ENCODE measurements at regions not wholly inside any gene's neighbourhood (a gene's known extent, or its start where the extent isn't known, plus 50 kb on each side); places are given as distances from the start of the nearest gene placed in this dataset.

DNA sequence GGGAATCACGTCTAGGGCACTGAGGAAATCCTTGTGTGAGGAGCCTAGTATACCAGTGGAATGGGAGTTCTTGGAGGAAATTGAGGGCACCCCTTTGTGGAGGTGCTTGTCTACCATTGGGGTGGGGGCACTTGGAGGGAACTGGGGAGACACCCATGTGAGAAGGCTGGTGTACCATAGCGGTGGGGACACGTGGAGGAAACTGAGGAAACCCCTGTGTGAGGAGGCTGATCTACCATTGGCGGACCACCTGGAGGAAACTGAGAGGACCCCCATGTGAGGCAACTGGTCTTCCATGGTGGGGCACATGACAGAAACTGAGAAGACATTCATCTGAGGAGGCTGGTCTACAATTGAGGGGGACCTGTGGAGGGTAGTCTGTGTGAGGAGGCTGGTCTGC lies 164.5 kb downstream of the FBLN2 start:
- Histone ChIP-seq H3K27ac (no peak overlapping the region), H3K4me1 (no peaks in the 10 kb centered on the region), H3K4me3 (no peak overlapping the region), H3K9me3 (no peaks in the 10 kb centered on the region), H3K36me3 (no peaks in the 10 kb centered on the region), H3K27me3 (no peaks in the 10 kb centered on the region)
- TF ChIP-seq, protein P1, sequence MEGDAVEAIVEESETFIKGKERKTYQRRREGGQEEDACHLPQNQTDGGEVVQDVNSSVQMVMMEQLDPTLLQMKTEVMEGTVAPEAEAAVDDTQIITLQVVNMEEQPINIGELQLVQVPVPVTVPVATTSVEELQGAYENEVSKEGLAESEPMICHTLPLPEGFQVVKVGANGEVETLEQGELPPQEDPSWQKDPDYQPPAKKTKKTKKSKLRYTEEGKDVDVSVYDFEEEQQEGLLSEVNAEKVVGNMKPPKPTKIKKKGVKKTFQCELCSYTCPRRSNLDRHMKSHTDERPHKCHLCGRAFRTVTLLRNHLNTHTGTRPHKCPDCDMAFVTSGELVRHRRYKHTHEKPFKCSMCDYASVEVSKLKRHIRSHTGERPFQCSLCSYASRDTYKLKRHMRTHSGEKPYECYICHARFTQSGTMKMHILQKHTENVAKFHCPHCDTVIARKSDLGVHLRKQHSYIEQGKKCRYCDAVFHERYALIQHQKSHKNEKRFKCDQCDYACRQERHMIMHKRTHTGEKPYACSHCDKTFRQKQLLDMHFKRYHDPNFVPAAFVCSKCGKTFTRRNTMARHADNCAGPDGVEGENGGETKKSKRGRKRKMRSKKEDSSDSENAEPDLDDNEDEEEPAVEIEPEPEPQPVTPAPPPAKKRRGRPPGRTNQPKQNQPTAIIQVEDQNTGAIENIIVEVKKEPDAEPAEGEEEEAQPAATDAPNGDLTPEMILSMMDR (IDR thresholded peaks at IDR 0.05), result no peak
- peak; percentile 23 for DNase-seq (ENCODE audit: low spot score)

DNA sequence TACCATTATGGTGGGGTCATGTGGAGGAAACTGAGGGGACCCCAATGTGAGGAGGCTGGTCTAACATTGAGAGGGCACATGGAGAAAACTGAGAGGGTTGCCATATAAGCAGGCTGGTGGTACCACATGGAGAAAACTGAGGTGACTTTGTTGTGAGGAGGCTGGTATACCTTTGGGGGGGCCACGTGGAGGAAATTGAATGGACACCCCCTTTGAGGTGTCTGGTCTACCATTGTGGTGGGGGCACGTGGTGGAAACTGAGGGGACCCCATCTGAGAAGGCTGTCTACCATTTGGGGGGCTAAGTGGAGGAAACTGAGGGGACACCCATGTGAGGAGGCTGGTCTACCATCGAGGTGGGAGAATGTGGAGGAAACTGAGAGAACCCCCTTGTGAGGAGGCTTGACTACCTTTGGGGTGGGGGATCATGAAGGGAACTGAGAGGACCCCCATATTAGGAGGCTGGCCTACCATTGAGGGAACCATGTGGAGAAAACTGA lies 163.8 kb downstream of the FBLN2 start:
- DNase-seq (ENCODE audit: low spot score), result peak; percentile 26
- Histone ChIP-seq H3K4me3 (no peak overlapping the region), H3K4me1 (no peaks in the 10 kb centered on the region), H3K36me3 (no peaks in the 10 kb centered on the region), H3K27ac (no peak overlapping the region), H3K9me3 (no peaks in the 10 kb centered on the region), H3K27me3 (no peaks in the 10 kb centered on the region)
- TF ChIP-seq, protein P1 (IDR thresholded peaks at IDR 0.05), result no peak

DNA sequence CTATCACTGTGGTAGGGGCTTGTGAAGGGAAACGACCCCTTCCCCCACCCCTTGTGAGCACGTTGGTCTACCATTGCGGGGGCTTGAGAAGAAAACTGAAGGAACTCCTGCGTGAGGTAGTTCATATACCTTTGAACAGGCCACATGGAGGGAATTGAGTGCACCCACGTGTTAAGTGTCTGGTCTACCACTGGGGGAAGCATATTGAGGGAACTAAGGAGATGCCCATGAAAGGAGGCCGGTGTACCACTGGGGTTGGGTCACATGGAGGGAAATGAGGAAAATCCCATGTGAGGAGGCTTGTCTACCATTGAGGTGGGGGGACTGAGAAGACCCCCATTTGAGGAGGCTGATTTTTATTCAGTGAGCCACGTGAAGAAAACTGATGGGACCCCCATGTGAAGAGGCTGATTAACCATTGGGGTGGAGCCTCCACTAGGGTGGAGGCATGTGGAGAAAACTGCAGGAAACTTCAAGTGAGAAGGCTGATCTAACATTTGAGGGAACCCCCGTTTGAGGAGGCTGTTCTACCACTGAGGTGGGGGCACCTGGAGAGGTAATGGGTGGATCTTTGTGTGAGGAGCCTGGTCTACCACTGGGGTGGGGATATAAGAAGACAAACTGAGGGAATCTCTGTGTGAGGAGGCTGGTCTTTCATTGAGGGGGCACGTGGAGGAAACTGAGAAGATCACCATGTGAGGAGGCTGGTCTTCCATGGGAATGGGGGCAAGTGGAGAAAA lies 163.2 kb downstream of the FBLN2 start:
- H3K27ac ChIP-seq, result no peak overlapping the region
- TF ChIP-seq, protein P1 (IDR thresholded peaks at IDR 0.05), result no peak
- H3K36me3 ChIP-seq, result no peaks in the 10 kb centered on the region
- no peaks in the 10 kb centered on the region for H3K27me3 ChIP-seq
- no peak overlapping the region for H3K4me3 ChIP-seq
- no peaks in the 10 kb centered on the region for H3K4me1 ChIP-seq
- peaks cover 0 to 2% of the 10 kb centered on the region in 2 donors for H3K9me3 ChIP-seq
- peak; percentile 16 for DNase-seq (ENCODE audit: low spot score)

DNA sequence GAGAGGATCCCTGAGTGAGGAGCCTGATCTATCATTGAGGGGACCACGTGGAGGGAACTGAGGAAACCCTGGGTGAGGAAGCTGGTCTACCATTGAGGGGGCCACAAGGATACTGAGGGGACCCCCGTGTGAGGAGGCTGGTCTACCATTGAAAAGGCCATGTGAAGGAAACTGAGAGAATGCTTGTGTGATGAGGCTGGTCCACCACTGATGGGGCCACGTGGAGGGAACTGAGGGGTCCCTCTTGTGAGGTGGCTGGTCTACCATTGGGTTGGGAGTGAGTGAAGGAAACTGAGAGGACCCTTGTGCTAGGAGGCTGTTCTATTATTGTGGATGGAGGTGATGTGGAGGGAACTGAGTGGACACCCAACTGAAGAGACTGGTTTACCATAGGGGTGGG lies 161.3 kb downstream of the FBLN2 start:
- Histone ChIP-seq H3K9me3 (peaks cover 0 to 5% of the 10 kb centered on the region in 2 donors), H3K27ac (no peak overlapping the region), H3K27me3 (no peaks in the 10 kb centered on the region), H3K4me3 (no peak overlapping the region), H3K36me3 (no peaks in the 10 kb centered on the region), H3K4me1 (no peaks in the 10 kb centered on the region)
- DNase-seq (ENCODE audit: low spot score), result no peak
- TF ChIP-seq, protein P1 (IDR thresholded peaks at IDR 0.05), result no peak

DNA sequence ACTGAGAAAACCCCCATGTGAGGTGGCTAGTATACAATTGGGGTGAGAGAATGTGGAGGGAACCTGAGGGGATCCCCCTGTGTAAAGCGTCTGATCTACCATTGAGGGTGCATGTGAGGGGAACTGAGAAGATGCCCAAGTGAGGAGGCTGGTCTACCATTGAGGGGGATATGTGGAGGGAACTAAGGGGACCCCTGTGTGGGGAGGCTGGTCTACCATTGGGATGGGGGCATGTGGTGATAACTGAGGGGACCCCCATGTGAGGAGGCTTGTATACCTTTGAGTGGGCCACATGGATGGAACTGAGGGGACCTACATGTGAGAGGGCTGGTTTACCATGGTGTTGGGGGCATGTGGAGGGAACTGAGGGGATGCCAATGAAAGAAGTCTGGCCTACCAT lies 160.8 kb downstream of the FBLN2 start:
- H3K27me3 ChIP-seq, result no peaks in the 10 kb centered on the region
- no peak overlapping the region for H3K4me3 ChIP-seq
- H3K36me3 ChIP-seq, result no peaks in the 10 kb centered on the region
- TF ChIP-seq, protein P1 (IDR thresholded peaks at IDR 0.05), result no peak
- H3K4me1 ChIP-seq, result no peaks in the 10 kb centered on the region
- H3K9me3 ChIP-seq, result peaks cover 0 to 5% of the 10 kb centered on the region in 2 donors
- no peak overlapping the region for H3K27ac ChIP-seq
- peak; percentile 23 for DNase-seq (ENCODE audit: low spot score)

Measured in right atrium auricular region (tissue), 2 donors.